ENCODE measurements at regions not wholly inside any gene's neighbourhood (a gene's known extent, or its start where the extent isn't known, plus 50 kb on each side); places are given as distances from the start of the nearest gene placed in this dataset.

DNA sequence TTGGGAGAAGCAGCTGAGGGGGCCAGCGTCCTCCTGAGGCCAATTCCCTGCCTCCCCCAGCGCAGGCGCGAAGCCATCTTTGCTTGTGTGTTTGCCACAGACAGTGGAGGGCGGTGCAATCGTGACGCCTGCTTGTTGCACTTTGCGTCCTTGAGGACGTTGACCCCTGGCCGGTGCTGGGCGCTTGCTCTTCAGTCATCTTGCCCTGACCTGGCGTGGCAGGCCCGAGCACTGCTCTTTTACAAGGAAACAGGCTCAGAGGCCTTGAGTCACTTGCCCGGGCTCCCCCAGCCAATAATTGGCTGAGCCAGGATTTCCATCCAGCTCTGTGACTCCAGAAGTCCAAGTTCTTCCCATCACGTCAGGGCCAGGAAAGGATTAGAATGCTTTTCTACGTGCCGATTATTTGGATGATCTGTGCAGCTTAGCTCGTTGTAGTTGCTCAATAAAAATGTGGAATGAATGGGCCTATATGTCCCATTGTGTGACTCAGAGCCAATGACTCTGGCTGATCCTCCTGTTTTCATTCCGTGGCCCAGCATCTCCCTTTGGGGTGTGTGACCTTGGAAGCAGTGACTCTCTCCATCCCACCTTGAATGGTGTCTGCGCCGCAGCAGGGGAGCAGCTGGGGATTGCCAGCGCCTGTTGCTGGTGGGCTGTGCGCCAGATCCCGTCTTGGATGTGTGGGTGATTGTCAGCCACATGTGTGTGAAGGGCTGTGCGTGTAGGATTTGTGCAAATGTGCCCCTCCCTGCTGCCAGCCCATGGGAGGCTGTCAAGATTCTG, 214.1 kb downstream of the SEC14L1 start:
- peaks cover 71% of the 10 kb centered on the region for H3K4me1 ChIP-seq (ENCODE audit: insufficient read depth, low read length)
- in situ Hi-C loops (cut with HindIII; ENCODE audit: extremely low pct_ligation_motif_present, low pct_unique_long_range_greater_than_20kb) (no loop called here), intact Hi-C loops (cut with micrococcal nuclease; ENCODE audit: unreplicated experiment) (loop anchor here (1.0 kb wide), 1 partner anchor 19 kb away; no protein-coding TSS in a partner anchor)
- peak; percentile 80 for ATAC-seq
- no peak overlapping the region for H2AFZ ChIP-seq (ENCODE audit: low read length)
- H3K27me3 ChIP-seq (ENCODE audit: control insufficient read depth in 1 of 2, insufficient read depth in 2 of 2, low read length in 2 of 2), result no peaks in the 10 kb centered on the region
- ChIA-PET POLR2A (interaction anchor here (0.8 to 2.5 kb wide), 13 partner anchors 20 to 604 kb away, joined by 3 to 23 read pairs (median 4); partner anchors contain the start of gene TNRC6C), CTCF (ENCODE audit: low intra/inter-chr PET ratio, low total read pairs) (no interaction called here)
- peak overlapping the region; percentile 79 for H3K27ac ChIP-seq (ENCODE audit: extremely low read length, insufficient read depth, low read length)
- H3K9me3 ChIP-seq (ENCODE audit: low read length), result no peaks in the 10 kb centered on the region
- H3K4me2 ChIP-seq (ENCODE audit: low read depth, low read length), result peak overlapping the region; percentile 75
- FAIRE-seq, result peak; percentile 93
- H4K20me1 ChIP-seq (ENCODE audit: insufficient read depth, low read length), result peaks cover 61% of the 10 kb centered on the region
- peaks cover 83% of the 10 kb centered on the region for H3K79me2 ChIP-seq (ENCODE audit: insufficient read depth, low read length)
- H3K4me3 ChIP-seq (replicated peaks in 1 of 3; ENCODE audit: insufficient read depth in 1 of 3, low read depth in 2 of 3, low read length in 3 of 3), result peak overlapping the region; percentile 7 to 39 (median 12); a peak in 3 of 6 replicates
- BruUV-seq (replicated peaks), result no TSS peak
- peak; percentile 93 for DNase-seq (ENCODE audit: low spot score)
- WGBS (ENCODE audit: low lambda C conversion rate), result 11% methylated on average over 20 of the region's 25 CpGs
- H3K36me3 ChIP-seq (replicated peaks in 1 of 2; ENCODE audit: control insufficient read depth in 1 of 2, insufficient read depth in 2 of 2, low read length in 2 of 2), result peaks cover 1 to 10% of the 10 kb centered on the region in 2 experiments; a peak in 1 of 5 replicates
- H3K9ac ChIP-seq (ENCODE audit: insufficient read depth, low read depth, low read length), result peak overlapping the region; percentile 61
- TF ChIP-seq ZMYM3 (CRISPR knock-in tag; IDR thresholded peaks at IDR 0.05) (peak; percentile 89), XRCC5 (optimal IDR thresholded peaks at IDR 0.05; ENCODE audit: low read length) (peak; percentile 55), AKNA (CRISPR knock-in tag; IDR thresholded peaks at IDR 0.05; ENCODE audit: borderline replicate concordance) (no peak), KLF16 (CRISPR knock-in tag; IDR thresholded peaks at IDR 0.05) (peak in 1 of 2 experiments; percentile 77; a peak in 1 of 4 replicates), AKAP8 (CRISPR knock-in tag; IDR thresholded peaks at IDR 0.05) (peak; percentile 94), FOXK2 (IDR thresholded peaks at IDR 0.05) (peak; percentile 88), ZNF24 (IDR thresholded peaks at IDR 0.05) (no peak), YEATS4 (CRISPR knock-in tag; IDR thresholded peaks at IDR 0.05; ENCODE audit: borderline replicate concordance) (peak; percentile 76), KLF6 (CRISPR knock-in tag; IDR thresholded peaks at IDR 0.05) (peak; percentile 50; the same call in 1 of the 2 replicates), ZSCAN29 (CRISPR knock-in tag; conservative IDR thresholded peaks at IDR 0.05) (0 out of 2 replicates have a peak, but pooled peaks have one; percentile 87), MIXL1 (CRISPR knock-in tag; IDR thresholded peaks at IDR 0.05) (no peak; the same call in 1 of the 2 replicates), PITX1 (CRISPR knock-in tag; IDR thresholded peaks at IDR 0.05) (0 out of 2 replicates have a peak, but pooled peaks have one; percentile 51), CEBPG (CRISPR knock-in tag; IDR thresholded peaks at IDR 0.05) (peak; percentile 79), KDM3A (CRISPR knock-in tag; IDR thresholded peaks at IDR 0.05; ENCODE audit: low read depth) (no peak; the same call in 1 of the 2 replicates), RBM39 (IDR thresholded peaks at IDR 0.05; ENCODE audit: low read depth, low read length, poor library complexity, severe bottlenecking) (no peak)
- TF ChIP-seq, protein P1, sequence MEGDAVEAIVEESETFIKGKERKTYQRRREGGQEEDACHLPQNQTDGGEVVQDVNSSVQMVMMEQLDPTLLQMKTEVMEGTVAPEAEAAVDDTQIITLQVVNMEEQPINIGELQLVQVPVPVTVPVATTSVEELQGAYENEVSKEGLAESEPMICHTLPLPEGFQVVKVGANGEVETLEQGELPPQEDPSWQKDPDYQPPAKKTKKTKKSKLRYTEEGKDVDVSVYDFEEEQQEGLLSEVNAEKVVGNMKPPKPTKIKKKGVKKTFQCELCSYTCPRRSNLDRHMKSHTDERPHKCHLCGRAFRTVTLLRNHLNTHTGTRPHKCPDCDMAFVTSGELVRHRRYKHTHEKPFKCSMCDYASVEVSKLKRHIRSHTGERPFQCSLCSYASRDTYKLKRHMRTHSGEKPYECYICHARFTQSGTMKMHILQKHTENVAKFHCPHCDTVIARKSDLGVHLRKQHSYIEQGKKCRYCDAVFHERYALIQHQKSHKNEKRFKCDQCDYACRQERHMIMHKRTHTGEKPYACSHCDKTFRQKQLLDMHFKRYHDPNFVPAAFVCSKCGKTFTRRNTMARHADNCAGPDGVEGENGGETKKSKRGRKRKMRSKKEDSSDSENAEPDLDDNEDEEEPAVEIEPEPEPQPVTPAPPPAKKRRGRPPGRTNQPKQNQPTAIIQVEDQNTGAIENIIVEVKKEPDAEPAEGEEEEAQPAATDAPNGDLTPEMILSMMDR (CRISPR knock-in tag; IDR thresholded peaks at IDR 0.05), result peak; percentile 66
- TF ChIP-seq, protein P2, sequence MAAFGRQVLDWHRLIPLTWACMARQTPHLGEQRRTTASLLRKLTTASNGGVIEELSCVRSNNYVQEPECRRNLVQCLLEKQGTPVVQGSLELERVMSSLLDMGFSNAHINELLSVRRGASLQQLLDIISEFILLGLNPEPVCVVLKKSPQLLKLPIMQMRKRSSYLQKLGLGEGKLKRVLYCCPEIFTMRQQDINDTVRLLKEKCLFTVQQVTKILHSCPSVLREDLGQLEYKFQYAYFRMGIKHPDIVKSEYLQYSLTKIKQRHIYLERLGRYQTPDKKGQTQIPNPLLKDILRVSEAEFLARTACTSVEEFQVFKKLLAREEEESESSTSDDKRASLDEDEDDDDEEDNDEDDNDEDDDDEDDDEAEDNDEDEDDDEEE (CRISPR knock-in tag; IDR thresholded peaks at IDR 0.05), result 0 out of 2 replicates have a peak, but pooled peaks have one; percentile 66

Measured in HepG2 (cell line).